LNCaP clone FGC (cell line): ENCODE measurements at regions not wholly inside any gene's neighbourhood (a gene's known extent, or its start where the extent isn't known, plus 50 kb on each side); places are given as distances from the start of the nearest gene placed in this dataset.

ENCODE experiments used
- DNase-seq: peaks from one replicate; pipeline ENCODE4 v3.0.0-alpha.2; 2011; ENCODE audit warnings: low read depth
- H3K4me3 ChIP-seq: 2 replicates; pipeline ENCODE4 v1.5.1; 2011; ENCODE audit warnings: mild to moderate bottlenecking, low read depth, low read length, control low read depth
- CTCF ChIP-seq: IDR thresholded peaks from 2 replicates; pipeline ENCODE4 v1.5.1; 2012; ENCODE audit warnings: mild to moderate bottlenecking; ENCODE audit not compliant: control insufficient read depth, insufficient read depth; ENCODE audit errors: extremely low read depth

DNA sequence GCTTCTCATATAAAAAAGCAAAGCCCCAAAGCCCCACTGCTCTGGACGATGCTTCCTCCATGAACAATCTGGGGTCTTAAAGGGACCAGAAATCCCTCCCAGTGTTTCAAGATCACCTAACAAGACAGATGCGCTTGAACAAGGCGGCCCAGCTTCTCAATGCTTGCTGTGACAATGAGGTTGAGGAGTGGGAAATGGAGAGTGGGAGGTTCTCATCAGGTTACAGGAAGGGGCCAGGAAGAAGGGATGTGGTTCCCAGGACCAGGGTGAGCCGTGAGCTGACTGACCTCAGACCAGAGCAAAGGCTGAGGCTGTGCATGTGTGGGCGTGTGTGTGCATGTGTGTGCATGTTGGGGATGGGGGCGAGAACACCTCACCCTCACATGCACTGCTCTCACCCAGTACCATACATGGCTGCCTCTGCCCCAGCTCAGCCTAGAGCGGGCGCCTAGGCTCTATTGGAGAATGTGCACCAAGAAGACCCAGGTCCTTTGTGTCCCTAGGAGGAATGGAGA is 220.8 kb upstream of the GPR26 start:
- no peak for DNase-seq
- no peak for TF ChIP-seq CTCF
- no peak overlapping the region for H3K4me3 ChIP-seq

DNA sequence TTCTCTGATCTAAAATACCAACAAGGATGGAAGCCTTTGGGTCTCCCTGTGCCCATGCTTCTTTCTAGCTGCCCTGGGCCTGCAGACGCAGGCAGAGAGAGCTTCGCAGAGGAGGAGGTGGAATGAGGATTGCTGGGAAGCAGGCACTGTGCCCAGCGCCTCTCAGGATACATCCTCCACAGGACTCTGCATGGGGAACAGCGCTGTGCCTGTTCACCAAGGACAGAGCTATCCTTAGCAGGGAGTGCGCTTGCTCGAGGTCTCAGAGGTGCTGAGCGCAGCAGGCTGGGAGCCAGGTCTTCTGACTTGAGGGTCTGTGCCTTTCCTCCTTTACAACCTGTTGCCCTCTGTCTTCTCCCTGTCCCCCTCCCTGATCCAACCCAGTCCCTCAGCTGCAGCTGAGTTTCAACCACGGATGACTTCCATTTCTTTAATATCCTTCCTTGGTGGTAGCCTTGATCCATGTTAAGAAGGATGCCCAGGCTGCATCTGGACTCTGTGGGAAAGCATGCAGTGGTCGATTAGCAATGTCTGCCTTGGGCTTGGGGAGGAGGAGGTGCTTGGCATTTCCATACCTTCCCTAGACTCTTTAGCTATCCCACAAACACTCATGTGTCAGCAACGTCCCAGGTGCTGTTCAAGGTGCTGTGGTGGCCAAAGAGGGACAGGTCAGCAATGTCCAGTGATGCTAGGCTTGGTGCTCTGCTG is 219.6 kb upstream of the GPR26 start:
- no peak overlapping the region for H3K4me3 ChIP-seq
- DNase-seq = no peak
- no peak for TF ChIP-seq CTCF

- no peak for DNase-seq
- no peak for TF ChIP-seq CTCF
- no peak overlapping the region for H3K4me3 ChIP-seq
Observed at GRCh38 chr10:123449234-123449962, 216.8 kb upstream of the GPR26 start.

DNA sequence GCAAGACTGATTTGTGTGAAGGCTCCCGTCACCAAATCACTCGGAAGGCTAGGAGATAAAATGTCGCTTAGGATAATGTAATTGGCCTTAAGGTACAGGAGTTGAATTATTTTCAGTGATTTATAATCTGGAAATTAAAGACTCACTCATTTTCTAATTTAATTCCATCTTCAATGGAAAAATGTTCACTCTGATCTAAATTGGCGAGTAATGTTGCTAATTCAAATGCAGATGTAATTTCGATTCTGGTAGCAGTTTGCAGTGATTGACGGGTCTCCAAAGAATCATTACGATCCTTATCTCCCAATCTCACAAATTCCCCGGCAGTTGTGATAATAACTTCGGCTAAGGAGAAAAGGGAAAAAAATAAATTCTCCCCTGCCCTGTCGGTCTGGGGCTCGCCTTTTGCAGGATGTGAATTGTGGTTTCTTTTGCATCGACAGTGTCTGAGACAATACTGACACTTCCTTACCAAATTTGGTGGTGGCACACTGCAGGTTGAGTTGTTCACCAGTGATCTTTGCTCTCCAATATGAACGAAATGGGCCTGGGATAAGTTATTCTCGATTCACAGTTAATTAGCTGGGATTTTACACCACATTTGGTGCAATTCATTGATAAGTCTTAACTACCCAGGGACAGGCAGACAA is 215.1 kb upstream of the GPR26 start:
- no peak for TF ChIP-seq CTCF
- DNase-seq = no peak
- H3K4me3 ChIP-seq = no peak overlapping the region

DNA sequence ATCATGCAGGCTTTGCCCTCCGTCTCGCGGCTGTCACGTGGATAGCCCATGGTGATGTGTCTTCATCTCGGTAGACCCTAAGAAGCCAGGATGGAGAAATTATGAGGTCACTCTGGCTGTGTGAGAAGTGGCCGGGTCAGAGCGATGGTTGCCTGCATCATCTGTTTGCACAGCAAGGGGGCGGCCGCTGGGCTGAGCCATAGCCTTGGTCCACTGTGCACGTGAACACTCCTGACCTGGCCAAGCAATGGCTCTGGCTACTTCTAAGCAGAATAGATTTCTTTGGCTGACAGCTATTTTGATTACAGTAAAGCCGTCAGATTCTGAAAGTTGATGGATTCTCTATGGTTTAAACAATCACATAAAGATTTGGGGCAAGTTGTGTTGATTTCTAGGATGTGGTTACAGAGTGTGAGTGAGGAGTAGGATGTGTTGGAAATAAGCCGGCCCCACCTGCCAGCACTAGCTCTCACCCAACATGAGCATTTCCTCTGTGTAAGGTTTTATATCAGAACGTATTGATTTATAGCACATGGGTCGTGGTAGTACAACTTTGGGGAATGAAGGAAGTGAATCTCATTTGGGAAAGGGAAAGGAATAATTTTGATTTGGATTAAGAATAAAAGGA is 214.4 kb upstream of the GPR26 start:
- DNase-seq = no peak
- peak; percentile 54; the same call in 1 of the 2 replicates for TF ChIP-seq CTCF
- no peak overlapping the region for H3K4me3 ChIP-seq

DNA sequence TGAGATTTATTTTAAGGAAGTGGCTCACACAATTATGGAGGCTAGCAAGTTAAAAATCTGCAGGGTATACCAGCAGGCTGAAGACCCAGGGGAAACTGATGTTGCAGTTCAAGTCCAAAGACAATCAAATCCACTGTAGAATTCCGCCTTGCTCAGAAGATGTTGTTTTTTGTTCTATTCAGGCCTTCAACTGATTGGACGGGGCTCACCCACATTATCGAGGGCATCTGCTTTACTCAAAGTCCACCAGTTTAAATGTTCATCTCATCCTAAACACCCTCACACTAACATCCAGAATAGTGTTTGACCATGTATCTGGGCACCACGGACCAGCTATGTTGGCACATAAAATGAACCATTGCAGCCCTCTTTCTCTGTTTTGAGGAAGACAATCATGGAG is 211.2 kb upstream of the GPR26 start:
- no peak overlapping the region for H3K4me3 ChIP-seq
- DNase-seq = no peak
- TF ChIP-seq CTCF = no peak
